Progenitor cell of endocrine pancreas (in vitro differentiated cells): ENCODE measurements at regions not wholly inside any gene's neighbourhood (a gene's known extent, or its start where the extent isn't known, plus 50 kb on each side); places are given as distances from the start of the nearest gene placed in this dataset.

Experiments
- DNase-seq: peaks from one replicate; pipeline ENCODE4 v3.0.0; 2021; ENCODE audit warnings: low spot score; ENCODE audit not compliant: unreplicated experiment
- H3K27ac Mint-ChIP-seq: 2 replicates; pipeline ENCODE4 v1.8.0; 2021; ENCODE audit warnings: mild to moderate bottlenecking, moderate library complexity, mixed read lengths
- H3K27me3 Mint-ChIP-seq: 2 replicates; pipeline ENCODE4 v1.8.0; 2021; ENCODE audit warnings: mixed read lengths
- H3K36me3 Mint-ChIP-seq: 2 replicates; pipeline ENCODE4 v1.8.0; 2022; ENCODE audit warnings: mixed read lengths; ENCODE audit not compliant: insufficient read depth
- H3K4me1 Mint-ChIP-seq: 2 replicates; pipeline ENCODE4 v1.8.0; 2021; ENCODE audit warnings: low read depth, mixed read lengths
- H3K4me3 Mint-ChIP-seq: 2 replicates; pipeline ENCODE4 v1.8.0; 2021; ENCODE audit warnings: low read depth, mild to moderate bottlenecking, moderate library complexity, mixed read lengths
- H3K9me3 Mint-ChIP-seq: 2 replicates; pipeline ENCODE4 v1.8.0; 2021; ENCODE audit warnings: low read depth, mixed read lengths
- CTCF ChIP-seq: fragments of 200-600 bp; sonication (generic); IDR thresholded peaks from one replicate; pipeline ENCODE4 v1.5.0; 2021; ENCODE audit warnings: antibody characterized with exemption, mild to moderate bottlenecking; ENCODE audit not compliant: unreplicated experiment

- Mint-ChIP-seq H3K4me1 (no peaks in the 10 kb centered on the region), H3K4me3 (no peak overlapping the region), H3K27me3 (peaks cover 27% of the 10 kb centered on the region), H3K27ac (no peak overlapping the region), H3K9me3 (no peaks in the 10 kb centered on the region), H3K36me3 (no peaks in the 10 kb centered on the region)
- no peak for TF ChIP-seq CTCF
- DNase-seq = no peak
Observed at GRCh38 chr17:77684803-77685798, 273.4 kb upstream of the TNRC6C start.

- Mint-ChIP-seq H3K4me3 (no peak overlapping the region), H3K27me3 (peaks cover 30% of the 10 kb centered on the region), H3K9me3 (no peaks in the 10 kb centered on the region), H3K4me1 (no peaks in the 10 kb centered on the region), H3K27ac (no peak overlapping the region), H3K36me3 (no peaks in the 10 kb centered on the region)
- no peak for DNase-seq
- no peak for TF ChIP-seq CTCF
Observed at GRCh38 chr17:77685881-77686486, 272.5 kb upstream of the TNRC6C start.

- Mint-ChIP-seq H3K27me3 (peaks cover 37% of the 10 kb centered on the region), H3K9me3 (no peaks in the 10 kb centered on the region), H3K4me3 (no peak overlapping the region), H3K27ac (no peak overlapping the region), H3K36me3 (no peaks in the 10 kb centered on the region), H3K4me1 (no peaks in the 10 kb centered on the region)
- no peak for TF ChIP-seq CTCF
- DNase-seq = no peak
Observed at GRCh38 chr17:77686903-77687302, 271.6 kb upstream of the TNRC6C start.

GRCh38 chr17:77687417-77687816, 271.1 kb upstream of the TNRC6C start:
- no peaks in the 10 kb centered on the region for H3K4me1 Mint-ChIP-seq
- H3K27me3 Mint-ChIP-seq = peaks cover 42% of the 10 kb centered on the region
- no peaks in the 10 kb centered on the region for H3K9me3 Mint-ChIP-seq
- no peak for TF ChIP-seq CTCF
- no peak overlapping the region for H3K27ac Mint-ChIP-seq
- DNase-seq = no peak
- no peaks in the 10 kb centered on the region for H3K36me3 Mint-ChIP-seq
- no peak overlapping the region for H3K4me3 Mint-ChIP-seq

- Mint-ChIP-seq H3K27me3 (peaks cover 46% of the 10 kb centered on the region), H3K4me1 (no peaks in the 10 kb centered on the region), H3K4me3 (no peak overlapping the region), H3K27ac (no peak overlapping the region), H3K36me3 (no peaks in the 10 kb centered on the region), H3K9me3 (no peaks in the 10 kb centered on the region)
- DNase-seq = no peak
- TF ChIP-seq CTCF = no peak
Observed at GRCh38 chr17:77687921-77688320, 270.6 kb upstream of the TNRC6C start.
